ENCODE measurements at regions not wholly inside any gene's neighbourhood (a gene's known extent, or its start where the extent isn't known, plus 50 kb on each side); places are given as distances from the start of the nearest gene placed in this dataset.

DNA sequence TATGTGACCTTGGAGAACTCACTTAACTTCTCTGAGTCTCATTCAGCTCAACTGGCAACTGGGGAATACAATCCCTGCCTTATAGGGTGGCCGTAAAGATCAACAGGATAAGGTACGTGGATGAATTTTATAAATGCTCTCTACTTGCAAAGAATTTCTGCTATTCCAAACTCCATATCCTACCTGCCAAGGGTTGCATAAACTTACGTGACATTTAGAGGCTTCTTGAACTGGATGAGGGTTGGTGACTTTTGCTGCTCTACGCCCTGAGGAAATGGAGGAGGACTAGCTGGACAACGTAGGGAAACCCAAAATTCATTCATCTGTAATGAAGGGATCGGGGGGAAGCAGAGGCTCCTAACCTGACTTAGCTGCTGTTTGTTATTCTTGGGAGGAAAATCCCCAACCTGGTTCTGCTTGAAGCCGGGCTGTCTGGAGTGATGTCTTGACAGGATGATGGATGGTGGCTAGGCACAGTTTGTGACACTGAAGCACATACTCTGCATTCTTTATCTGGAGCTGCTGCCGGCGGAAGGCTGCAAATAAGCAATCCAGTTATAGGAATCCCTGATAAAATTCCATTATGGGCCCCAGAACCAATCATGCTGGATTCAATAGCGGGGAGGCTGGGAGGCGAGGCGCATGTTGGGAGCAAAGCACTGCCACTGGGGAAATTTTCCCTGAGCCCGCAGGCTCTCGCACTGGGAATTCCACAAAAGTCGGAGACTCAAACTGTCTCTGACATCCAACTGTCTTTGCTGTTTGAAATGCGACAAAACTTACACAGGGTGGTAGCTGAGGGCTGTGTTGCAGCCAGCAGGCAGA is 94.7 kb upstream of the SDK2 start:
- Histone ChIP-seq H3K9me3 (ENCODE audit: low read length) (no peaks in the 10 kb centered on the region), H3K9ac (ENCODE audit: low read length) (no peak overlapping the region), H3K27ac (ENCODE audit: low read length) (peak overlapping the region; percentile 11), H2AFZ (ENCODE audit: low read depth, low read length) (no peak overlapping the region), H4K20me1 (ENCODE audit: insufficient read depth) (no peaks in the 10 kb centered on the region), H3K4me3 (ENCODE audit: low read length) (no peak overlapping the region), H3K9me2 (ENCODE audit: insufficient read depth, low read length) (no peaks in the 10 kb centered on the region), H3K79me2 (replicated peaks; ENCODE audit: insufficient read depth, low read length) (no peaks in the 10 kb centered on the region), H3F3A (ENCODE audit: insufficient read depth, low read length, poor library complexity, severe bottlenecking) (no peaks in the 10 kb centered on the region), H3K36me3 (ENCODE audit: insufficient read depth, low read length) (no peaks in the 10 kb centered on the region), H3K4me2 (ENCODE audit: low read length) (no peak overlapping the region), H3K27me3 (ENCODE audit: insufficient read depth, low read depth, low read length) (no peaks in the 10 kb centered on the region)
- TF ChIP-seq EP300 (conservative IDR thresholded peaks at IDR 0.05; ENCODE audit: poor library complexity, severe bottlenecking) (peak; percentile 39), TAF1 (IDR thresholded peaks at IDR 0.05; ENCODE audit: low read depth) (no peak), REST (IDR thresholded peaks at IDR 0.05; ENCODE audit: borderline replicate concordance) (peak; percentile 96)

DNA sequence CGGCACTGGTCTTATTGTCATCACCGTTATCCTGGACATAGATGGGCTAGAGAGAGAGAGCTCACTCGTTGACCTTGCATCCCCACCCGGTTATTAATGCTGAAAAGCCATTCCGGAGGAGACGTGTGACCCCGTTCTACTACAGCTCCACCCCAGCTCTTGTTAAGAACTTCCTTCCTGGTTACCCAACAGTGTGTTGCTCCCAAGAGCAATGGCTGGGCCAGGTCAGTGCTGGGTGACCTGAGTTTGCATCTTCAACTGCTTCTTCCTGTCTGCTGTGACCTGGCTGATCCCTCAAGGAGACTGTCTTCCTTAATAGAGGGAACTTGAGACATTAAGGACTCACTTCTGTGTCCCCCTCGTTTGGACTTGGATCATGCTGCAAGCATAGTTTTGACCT is 96.1 kb upstream of the SDK2 start:
- Histone ChIP-seq H3K36me3 (ENCODE audit: insufficient read depth, low read length) (no peaks in the 10 kb centered on the region), H4K20me1 (ENCODE audit: insufficient read depth) (no peaks in the 10 kb centered on the region), H2AFZ (ENCODE audit: low read depth, low read length) (no peak overlapping the region), H3K4me3 (ENCODE audit: low read length) (no peak overlapping the region), H3K79me2 (replicated peaks; ENCODE audit: insufficient read depth, low read length) (no peaks in the 10 kb centered on the region), H3K9me2 (ENCODE audit: insufficient read depth, low read length) (no peaks in the 10 kb centered on the region), H3K4me2 (ENCODE audit: low read length) (no peak overlapping the region), H3K27ac (ENCODE audit: low read length) (no peak overlapping the region), H3F3A (ENCODE audit: insufficient read depth, low read length, poor library complexity, severe bottlenecking) (no peaks in the 10 kb centered on the region), H3K9ac (ENCODE audit: low read length) (no peak overlapping the region), H3K27me3 (ENCODE audit: insufficient read depth, low read depth, low read length) (no peaks in the 10 kb centered on the region), H3K9me3 (ENCODE audit: low read length) (no peaks in the 10 kb centered on the region)
- TF ChIP-seq POLR2AphosphoS5 (IDR thresholded peaks at IDR 0.05) = no peak
- TF ChIP-seq REST (IDR thresholded peaks at IDR 0.05; ENCODE audit: borderline replicate concordance) = no peak

DNA sequence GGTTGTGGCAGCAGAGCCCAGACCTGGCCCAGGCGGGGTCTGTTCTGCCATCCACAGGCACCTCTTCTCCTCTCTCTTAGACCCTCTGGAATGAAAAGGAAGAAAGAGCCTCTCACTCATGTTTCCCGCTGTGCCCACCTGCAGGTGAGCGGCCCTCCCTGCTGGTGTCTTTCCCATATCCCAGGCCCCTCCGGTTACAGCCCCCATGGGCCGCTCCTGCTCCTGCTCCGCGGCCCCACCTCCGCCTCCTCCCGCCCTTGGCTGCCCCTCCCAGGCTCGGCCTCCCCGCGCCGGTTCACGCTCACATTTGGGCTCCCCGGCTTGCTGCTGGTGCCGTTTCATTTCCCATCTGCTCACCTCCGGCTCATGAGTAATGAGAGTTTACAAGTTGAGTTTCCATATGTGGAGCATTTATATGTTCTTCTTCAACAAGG is 98.7 kb upstream of the SDK2 start:
- Histone ChIP-seq H3K36me3 (ENCODE audit: insufficient read depth, low read length) (no peaks in the 10 kb centered on the region), H3K9ac (ENCODE audit: low read length) (no peak overlapping the region), H3K79me2 (replicated peaks; ENCODE audit: insufficient read depth, low read length) (no peaks in the 10 kb centered on the region), H4K20me1 (ENCODE audit: insufficient read depth) (no peaks in the 10 kb centered on the region), H3K9me3 (ENCODE audit: low read length) (no peaks in the 10 kb centered on the region), H3F3A (ENCODE audit: insufficient read depth, low read length, poor library complexity, severe bottlenecking) (no peaks in the 10 kb centered on the region), H2AFZ (ENCODE audit: low read depth, low read length) (no peak overlapping the region), H3K4me3 (ENCODE audit: low read length) (no peak overlapping the region), H3K9me2 (ENCODE audit: insufficient read depth, low read length) (no peaks in the 10 kb centered on the region), H3K4me2 (ENCODE audit: low read length) (no peak overlapping the region), H3K27ac (ENCODE audit: low read length) (no peak overlapping the region), H3K27me3 (ENCODE audit: insufficient read depth, low read depth, low read length) (no peaks in the 10 kb centered on the region)
- no peak for TF ChIP-seq SMC3 (conservative IDR thresholded peaks at IDR 0.05; ENCODE audit: poor library complexity)
- TF ChIP-seq REST (IDR thresholded peaks at IDR 0.05; ENCODE audit: borderline replicate concordance) = no peak
- no peak for TF ChIP-seq TAF1 (IDR thresholded peaks at IDR 0.05; ENCODE audit: low read depth)
- TF ChIP-seq EP300 (conservative IDR thresholded peaks at IDR 0.05; ENCODE audit: poor library complexity, severe bottlenecking) = no peak

All from neural cell (in vitro differentiated cells).